ENCODE measurements at regions not wholly inside any gene's neighbourhood (a gene's known extent, or its start where the extent isn't known, plus 50 kb on each side); places are given as distances from the start of the nearest gene placed in this dataset.
"Not testable (repeated sequence)": the region's sequence is repeated elsewhere in the genome, so short reads cannot be mapped to it uniquely, and the experiment has no call there.

DNA sequence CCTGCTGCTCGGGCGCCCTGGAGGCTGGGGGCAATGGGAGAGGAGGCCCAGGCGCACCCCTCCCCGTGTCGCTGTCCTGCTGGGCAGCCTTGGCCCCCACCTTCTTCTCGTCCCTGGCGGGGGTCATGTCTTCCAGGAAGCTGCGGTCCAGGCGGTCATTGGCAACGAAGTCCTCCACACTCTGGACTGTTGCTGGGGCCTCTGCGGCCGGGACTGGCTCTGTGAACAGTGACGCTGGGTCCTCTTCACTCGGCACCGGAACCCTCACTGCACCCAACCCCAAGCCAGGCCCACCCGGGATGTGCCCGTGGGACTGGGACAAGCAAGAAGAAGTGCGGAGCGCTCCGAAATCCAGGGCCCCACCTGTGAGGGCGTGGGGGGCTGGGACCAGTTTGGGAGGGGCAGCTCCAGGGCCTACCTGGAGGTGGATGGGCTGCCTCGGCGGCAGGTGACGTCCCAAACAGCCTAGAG lies 308.0 kb downstream of the CCDC74A start:
- Histone ChIP-seq H3K4me3 (ENCODE audit: low read depth in 2 of 2, low read length in 2 of 2) (no peak overlapping the region), H3K4me1 (ENCODE audit: control insufficient read depth, insufficient read depth, low read length) (no peaks in the 10 kb centered on the region), H3K27me3 (ENCODE audit: control insufficient read depth, insufficient read depth, low read length) (no peaks in the 10 kb centered on the region), H3K36me3 (ENCODE audit: control insufficient read depth, insufficient read depth, low read length) (no peaks in the 10 kb centered on the region), H3K9me3 (ENCODE audit: control insufficient read depth, insufficient read depth, low read depth, low read length) (no peaks in the 10 kb centered on the region), H3K27ac (ENCODE audit: low read length) (no peak overlapping the region)
- no TSS peak for BruUV-seq (replicated peaks)
- no peak for ATAC-seq
- ChIA-PET CTCF (no interaction called here), POLR2A (no interaction called here)
- intact Hi-C loops (cut with micrococcal nuclease; ENCODE audit: unreplicated experiment), result no loop called here
- DNase-seq (ENCODE audit: low read depth, low spot score), result no peak
- in situ Hi-C loops (cut with HindIII; ENCODE audit: low pct_unique_long_range_greater_than_20kb, low sequenced_read_pairs), result no loop called here
- TF ChIP-seq, protein P1, sequence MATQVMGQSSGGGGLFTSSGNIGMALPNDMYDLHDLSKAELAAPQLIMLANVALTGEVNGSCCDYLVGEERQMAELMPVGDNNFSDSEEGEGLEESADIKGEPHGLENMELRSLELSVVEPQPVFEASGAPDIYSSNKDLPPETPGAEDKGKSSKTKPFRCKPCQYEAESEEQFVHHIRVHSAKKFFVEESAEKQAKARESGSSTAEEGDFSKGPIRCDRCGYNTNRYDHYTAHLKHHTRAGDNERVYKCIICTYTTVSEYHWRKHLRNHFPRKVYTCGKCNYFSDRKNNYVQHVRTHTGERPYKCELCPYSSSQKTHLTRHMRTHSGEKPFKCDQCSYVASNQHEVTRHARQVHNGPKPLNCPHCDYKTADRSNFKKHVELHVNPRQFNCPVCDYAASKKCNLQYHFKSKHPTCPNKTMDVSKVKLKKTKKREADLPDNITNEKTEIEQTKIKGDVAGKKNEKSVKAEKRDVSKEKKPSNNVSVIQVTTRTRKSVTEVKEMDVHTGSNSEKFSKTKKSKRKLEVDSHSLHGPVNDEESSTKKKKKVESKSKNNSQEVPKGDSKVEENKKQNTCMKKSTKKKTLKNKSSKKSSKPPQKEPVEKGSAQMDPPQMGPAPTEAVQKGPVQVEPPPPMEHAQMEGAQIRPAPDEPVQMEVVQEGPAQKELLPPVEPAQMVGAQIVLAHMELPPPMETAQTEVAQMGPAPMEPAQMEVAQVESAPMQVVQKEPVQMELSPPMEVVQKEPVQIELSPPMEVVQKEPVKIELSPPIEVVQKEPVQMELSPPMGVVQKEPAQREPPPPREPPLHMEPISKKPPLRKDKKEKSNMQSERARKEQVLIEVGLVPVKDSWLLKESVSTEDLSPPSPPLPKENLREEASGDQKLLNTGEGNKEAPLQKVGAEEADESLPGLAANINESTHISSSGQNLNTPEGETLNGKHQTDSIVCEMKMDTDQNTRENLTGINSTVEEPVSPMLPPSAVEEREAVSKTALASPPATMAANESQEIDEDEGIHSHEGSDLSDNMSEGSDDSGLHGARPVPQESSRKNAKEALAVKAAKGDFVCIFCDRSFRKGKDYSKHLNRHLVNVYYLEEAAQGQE (IDR thresholded peaks at IDR 0.05; ENCODE audit: insufficient read depth in 1 of 2, low read depth in 2 of 2, low read length in 1 of 2), result no peak
- TF ChIP-seq POLR2AphosphoS5 (IDR thresholded peaks at IDR 0.05; ENCODE audit: low read depth, low read length) (no peak), TCF7L2 (IDR thresholded peaks at IDR 0.05; ENCODE audit: low read depth, low read length) (no peak)

DNA sequence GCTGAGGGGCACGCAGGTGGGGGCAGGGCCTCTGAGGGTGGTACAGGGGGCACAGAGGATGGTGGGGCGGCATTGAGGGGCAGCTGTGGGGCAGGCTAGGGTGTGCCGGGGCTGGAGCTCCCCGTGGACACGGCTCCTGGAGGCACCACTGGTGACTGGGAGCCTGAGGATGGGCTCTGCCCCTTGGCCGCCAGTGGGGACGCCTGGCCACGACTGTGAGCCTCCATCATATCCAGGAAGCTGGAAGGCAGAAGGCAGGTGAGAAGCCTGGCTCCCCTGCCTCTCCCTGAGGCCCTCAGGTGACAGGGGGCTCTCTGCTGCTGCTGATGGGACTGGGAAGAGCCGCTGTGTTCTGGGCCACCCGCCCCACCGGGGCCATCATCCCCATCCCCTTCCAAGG lies 308.4 kb downstream of the CCDC74A start:
- H3K27ac ChIP-seq (ENCODE audit: low read length); H3K27me3 ChIP-seq (ENCODE audit: control insufficient read depth, insufficient read depth, low read length); H3K4me3 ChIP-seq (ENCODE audit: low read depth in 2 of 2, low read length in 2 of 2); H3K9me3 ChIP-seq (ENCODE audit: control insufficient read depth, insufficient read depth, low read depth, low read length); ATAC-seq; intact Hi-C loops (cut with micrococcal nuclease; ENCODE audit: unreplicated experiment); CTCF ChIA-PET; BruUV-seq (replicated peaks); POLR2A ChIA-PET; H3K4me1 ChIP-seq (ENCODE audit: control insufficient read depth, insufficient read depth, low read length); H3K36me3 ChIP-seq (ENCODE audit: control insufficient read depth, insufficient read depth, low read length); in situ Hi-C loops (cut with HindIII; ENCODE audit: low pct_unique_long_range_greater_than_20kb, low sequenced_read_pairs); DNase-seq (ENCODE audit: low read depth, low spot score): not testable (repeated sequence)

DNA sequence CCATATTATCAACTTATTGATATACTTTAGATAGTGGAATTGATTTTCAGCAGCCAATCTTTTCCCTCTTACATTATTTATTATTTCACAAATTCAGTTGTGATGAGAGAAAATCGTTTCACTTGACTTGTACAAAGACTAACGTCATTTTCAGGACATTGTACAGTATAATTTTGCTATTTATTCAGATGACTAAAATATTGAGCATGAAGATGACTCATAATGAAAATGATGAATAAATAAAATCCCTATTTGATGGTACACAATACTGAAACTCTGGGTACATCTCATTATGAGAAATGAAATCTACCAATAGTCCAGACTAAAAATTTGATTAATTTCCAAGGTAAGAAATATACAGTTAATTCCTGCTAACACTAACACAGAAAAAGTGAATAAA lies 316.4 kb downstream of the CCDC74A start:
- ATAC-seq; CTCF ChIA-PET; in situ Hi-C loops (cut with HindIII; ENCODE audit: low pct_unique_long_range_greater_than_20kb, low sequenced_read_pairs); H3K27ac ChIP-seq (ENCODE audit: low read length); BruUV-seq (replicated peaks); DNase-seq (ENCODE audit: low read depth, low spot score); H3K36me3 ChIP-seq (ENCODE audit: control insufficient read depth, insufficient read depth, low read length); H3K4me3 ChIP-seq (ENCODE audit: low read depth in 2 of 2, low read length in 2 of 2); H3K4me1 ChIP-seq (ENCODE audit: control insufficient read depth, insufficient read depth, low read length); H3K27me3 ChIP-seq (ENCODE audit: control insufficient read depth, insufficient read depth, low read length); H3K9me3 ChIP-seq (ENCODE audit: control insufficient read depth, insufficient read depth, low read depth, low read length); POLR2A ChIA-PET; intact Hi-C loops (cut with micrococcal nuclease; ENCODE audit: unreplicated experiment): not testable (repeated sequence)

DNA sequence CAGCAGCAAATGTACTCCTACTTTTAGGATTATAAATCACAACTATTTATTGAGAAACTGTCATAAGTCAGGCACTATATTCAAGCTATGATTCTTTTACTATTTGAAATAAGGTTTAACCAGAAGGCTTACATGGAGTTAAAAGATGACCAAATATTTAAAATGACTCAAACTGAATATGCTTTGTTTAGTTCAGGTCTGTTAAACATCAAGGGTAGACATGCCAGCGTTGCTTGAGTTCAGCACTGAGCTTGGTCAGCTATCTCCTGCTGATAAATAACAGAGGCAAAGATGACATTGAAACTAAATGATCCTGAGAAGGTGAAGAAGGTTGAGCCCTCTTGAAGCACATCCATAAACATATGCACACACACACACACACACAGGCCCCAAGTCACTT lies 305.6 kb downstream of the ANKRD30BL start:
- in situ Hi-C loops (cut with HindIII; ENCODE audit: low pct_unique_long_range_greater_than_20kb, low sequenced_read_pairs); BruUV-seq (replicated peaks); H3K36me3 ChIP-seq (ENCODE audit: control insufficient read depth, insufficient read depth, low read length); DNase-seq (ENCODE audit: low read depth, low spot score); POLR2A ChIA-PET; ATAC-seq; CTCF ChIA-PET; H3K4me1 ChIP-seq (ENCODE audit: control insufficient read depth, insufficient read depth, low read length); H3K27me3 ChIP-seq (ENCODE audit: control insufficient read depth, insufficient read depth, low read length); H3K4me3 ChIP-seq (ENCODE audit: low read depth in 2 of 2, low read length in 2 of 2); H3K9me3 ChIP-seq (ENCODE audit: control insufficient read depth, insufficient read depth, low read depth, low read length); H3K27ac ChIP-seq (ENCODE audit: low read length): not testable (repeated sequence)
- intact Hi-C loops (cut with micrococcal nuclease; ENCODE audit: unreplicated experiment), result loop anchor here (10.0 kb wide), 1 partner anchor 289 kb away; no protein-coding TSS in a partner anchor

All from Panc1 (cell line).